Endothelial cell of umbilical vein (primary cell): ENCODE measurements at regions not wholly inside any gene's neighbourhood (a gene's known extent, or its start where the extent isn't known, plus 50 kb on each side); places are given as distances from the start of the nearest gene placed in this dataset.

ENCODE experiments used
- BruUV-seq: library from RNA; stranded (reverse); fragments of 400-500 nt; replicated peaks from 2 replicates; lab custom pipeline; 2021; lab: Mats Ljungman, UMichigan
- CTCF ChIA-PET: fragments of 300-600, 350-600 bp; sonication (Branson Sonifier 250); formaldehyde crosslinking; loops from one replicate; lab custom pipeline; 2021; ENCODE audit warnings: antibody characterized with exemption, inconsistent platforms; lab: Charles Lee
- POLR2A ChIA-PET: fragments of 300-600, 350-600 bp; sonication (Branson Sonifier 250); formaldehyde crosslinking; loops from one replicate; lab custom pipeline; 2021; ENCODE audit warnings: antibody characterized with exemption, inconsistent platforms; lab: Charles Lee
- DNase-seq: peaks from one replicate; pipeline ENCODE4 v3.0.0-alpha.2; 2011; ENCODE audit warnings: low read depth, low spot score
- FAIRE-seq: peaks from 2 replicates; lab custom pipeline; 2011; peaks lifted over from hg19 to GRCh38; lab: Jason Lieb, UNC
- H2AFZ ChIP-seq: 2 replicates; pipeline ENCODE4 v1.6.0; 2012; ENCODE audit warnings: low read depth, low read length, control low read depth, inconsistent platforms
- H3K27ac ChIP-seq: 2 replicates; pipeline ENCODE4 v1.5.1; 2011; ENCODE audit warnings: low read depth, mild to moderate bottlenecking, control low read depth, low read length, moderate library complexity; ENCODE audit not compliant: insufficient read depth
- H3K27me3 ChIP-seq, 2 experiments: 2 replicates each; pipeline versions ENCODE4 v1.6.0 to v1.6.1; 2011; ENCODE audit warnings: low read length in 2 of 2, mixed read lengths in 1 of 2; ENCODE audit not compliant: control insufficient read depth in 2 of 2, insufficient read depth in 2 of 2
- H3K36me3 ChIP-seq, 2 experiments: 2 replicates in 1 of 2; 3 replicates in 1 of 2; pipeline ENCODE4 v1.5.1; 2011; ENCODE audit warnings: low read length in 2 of 2, mild to moderate bottlenecking in 1 of 2, moderate library complexity in 1 of 2; ENCODE audit not compliant: control insufficient read depth in 2 of 2, insufficient read depth in 2 of 2; ENCODE audit errors: extremely low read depth in 1 of 2
- H3K4me1 ChIP-seq: 3 replicates; pipeline ENCODE4 v1.5.1; 2011; ENCODE audit warnings: mild to moderate bottlenecking, low read length; ENCODE audit not compliant: control insufficient read depth, insufficient read depth; ENCODE audit errors: extremely low read depth
- H3K4me2 ChIP-seq: 2 replicates; pipeline ENCODE4 v1.6.1; 2011; ENCODE audit warnings: low read length, control low read depth, mixed read lengths; ENCODE audit not compliant: insufficient read depth
- H3K4me3 ChIP-seq, 3 experiments: fragments of 200-600 bp in 1 of 3; sonication (generic), shearing (Covaris generic) in 1 of 3; replicated peaks in 1 of 3; 2 replicates each; pipeline ENCODE4 v1.5.1; 2011 to 2016; ENCODE audit warnings: control low read depth in 3 of 3, low read length in 3 of 3, mild to moderate bottlenecking in 2 of 3, inconsistent platforms in 1 of 3, low read depth in 1 of 3, moderate library complexity in 1 of 3; ENCODE audit not compliant: insufficient read depth in 1 of 3
- H3K79me2 ChIP-seq: 2 replicates; pipeline ENCODE4 v1.6.0; 2012; ENCODE audit warnings: low read length, inconsistent platforms; ENCODE audit not compliant: control insufficient read depth, insufficient read depth
- H3K9ac ChIP-seq: replicated peaks from 2 replicates; pipeline ENCODE3; 2011; ENCODE audit warnings: low read length, control low read depth; ENCODE audit not compliant: insufficient read depth; ENCODE audit errors: extremely low read depth
- H3K9me1 ChIP-seq: replicated peaks from 3 replicates; pipeline ENCODE4 v1.6.0; 2011; ENCODE audit warnings: mild to moderate bottlenecking, low read length; ENCODE audit not compliant: control insufficient read depth, insufficient read depth; ENCODE audit errors: extremely low read depth
- H3K9me3 ChIP-seq: replicated peaks from 2 replicates; pipeline ENCODE4 v1.5.1; 2012; ENCODE audit warnings: low read length, inconsistent platforms; ENCODE audit not compliant: control insufficient read depth, insufficient read depth
- H4K20me1 ChIP-seq: replicated peaks from 2 replicates; pipeline ENCODE3; 2011; ENCODE audit warnings: mild to moderate bottlenecking, low read length; ENCODE audit not compliant: control insufficient read depth, insufficient read depth; ENCODE audit errors: extremely low read depth
- CTCF ChIP-seq, 2 donors: IDR thresholded peaks; 1 replicate in 1 of 2; 2 replicates in 1 of 2; pipeline ENCODE4 v1.5.1; 2011; ENCODE audit warnings: low read length in 2 of 2, mild to moderate bottlenecking in 2 of 2, moderate library complexity in 2 of 2, control low read depth in 1 of 2, inconsistent platforms in 1 of 2, low read depth in 1 of 2; ENCODE audit not compliant: insufficient read depth in 1 of 2; ENCODE audit errors: extremely low read depth in 1 of 2
- EZH2 ChIP-seq: IDR thresholded peaks from 2 replicates; pipeline ENCODE4 v1.6.1; 2012; ENCODE audit warnings: borderline replicate concordance, low read depth, mild to moderate bottlenecking, moderate library complexity, low read length, inconsistent platforms; ENCODE audit not compliant: severe bottlenecking
- GATA2 ChIP-seq: IDR thresholded peaks from 2 replicates; pipeline ENCODE4 v1.7.0; 2011; ENCODE audit warnings: low read depth, mild to moderate bottlenecking, moderate library complexity, mixed read lengths, low read length; ENCODE audit not compliant: insufficient read length, insufficient read depth
- JUN ChIP-seq: IDR thresholded peaks from 2 replicates; pipeline ENCODE4 v1.6.1; 2011; ENCODE audit warnings: borderline replicate concordance, low read depth; ENCODE audit not compliant: insufficient read length, insufficient read depth
- MAX ChIP-seq: IDR thresholded peaks from 2 replicates; pipeline ENCODE4 v1.6.1; 2011; ENCODE audit not compliant: insufficient read depth, insufficient read length
- POLR2A ChIP-seq: IDR thresholded peaks from 2 replicates; pipeline ENCODE4 v1.6.1; 2012; ENCODE audit warnings: low read depth, mild to moderate bottlenecking, control low read depth, low read length
- dilution Hi-C: fragments of 300-500 bp; cut with MboI; formaldehyde crosslinking; loops from one replicate; pipeline ENCODE4 v1.15.0; 2019; ENCODE audit warnings: low sequenced_read_pairs; ENCODE audit not compliant: extremely low pct_ligation_motif_present
- intact Hi-C: fragments of 100-400 bp; cut with micrococcal nuclease; formaldehyde crosslinking; loops from one replicate; pipeline ENCODE4 v1.10.0; 2022

- DNase-seq (no peak), FAIRE-seq (no peak)
- no peak overlapping the region for H3K27ac ChIP-seq
- H2AFZ ChIP-seq, result no peak overlapping the region
- no peak overlapping the region for H3K4me3 ChIP-seq
- TF ChIP-seq CTCF (IDR thresholded peaks at IDR 0.05; ENCODE audit: extremely low read depth in 1 of 2, insufficient read depth in 1 of 2, low read depth in 1 of 2, low read length in 2 of 2) (no peak), POLR2A (no peak), JUN (no peak), MAX (no peak)
- H3K9me3 ChIP-seq, result no peaks in the 10 kb centered on the region
- CTCF ChIA-PET, result interaction anchor here (1.6 kb wide), 1 partner anchor 13 kb away, joined by 5 read pairs; no protein-coding TSS in a partner anchor
- no peaks in the 10 kb centered on the region for H3K79me2 ChIP-seq
- POLR2A ChIA-PET, result no interaction called here
- intact Hi-C loops, result no loop called here
- no peak overlapping the region for H3K4me2 ChIP-seq
- no peaks in the 10 kb centered on the region for H3K9me1 ChIP-seq
- no TSS peak for BruUV-seq
- H3K27me3 ChIP-seq, result no peaks in the 10 kb centered on the region
- no peak overlapping the region for H3K9ac ChIP-seq
- H3K36me3 ChIP-seq, result no peaks in the 10 kb centered on the region
- no peaks in the 10 kb centered on the region for H4K20me1 ChIP-seq
- H3K4me1 ChIP-seq, result peaks cover 5% of the 10 kb centered on the region
- dilution Hi-C loops, result no loop called here
These were observed 169.8 kb downstream of the CYYR1 start for GRCh38 chr21:26403321-26403720.

GRCh38 chr21:26397545-26397944 lies 175.5 kb downstream of the CYYR1 start:
- no peaks in the 10 kb centered on the region for H3K4me1 ChIP-seq
- no peak for FAIRE-seq
- no peak overlapping the region for H3K4me2 ChIP-seq
- TF ChIP-seq EZH2 (no peak), GATA2 (no peak)
- H3K9ac ChIP-seq, result no peak overlapping the region
- no TSS peak for BruUV-seq
- no peaks in the 10 kb centered on the region for H3K79me2 ChIP-seq
- intact Hi-C loops, result no loop called here
- H2AFZ ChIP-seq, result no peak overlapping the region
- ChIA-PET POLR2A (no interaction called here), CTCF (no interaction called here)
- no peak for DNase-seq
- H4K20me1 ChIP-seq, result no peaks in the 10 kb centered on the region
- no peaks in the 10 kb centered on the region for H3K9me3 ChIP-seq
- H3K27ac ChIP-seq, result no peak overlapping the region
- H3K36me3 ChIP-seq, result no peaks in the 10 kb centered on the region
- H3K27me3 ChIP-seq, result no peaks in the 10 kb centered on the region
- no peak overlapping the region for H3K4me3 ChIP-seq
- no peaks in the 10 kb centered on the region for H3K9me1 ChIP-seq
- dilution Hi-C loops, result no loop called here
